ENCODE measurements at regions not wholly inside any gene's neighbourhood (a gene's known extent, or its start where the extent isn't known, plus 50 kb on each side); places are given as distances from the start of the nearest gene placed in this dataset.

DNA sequence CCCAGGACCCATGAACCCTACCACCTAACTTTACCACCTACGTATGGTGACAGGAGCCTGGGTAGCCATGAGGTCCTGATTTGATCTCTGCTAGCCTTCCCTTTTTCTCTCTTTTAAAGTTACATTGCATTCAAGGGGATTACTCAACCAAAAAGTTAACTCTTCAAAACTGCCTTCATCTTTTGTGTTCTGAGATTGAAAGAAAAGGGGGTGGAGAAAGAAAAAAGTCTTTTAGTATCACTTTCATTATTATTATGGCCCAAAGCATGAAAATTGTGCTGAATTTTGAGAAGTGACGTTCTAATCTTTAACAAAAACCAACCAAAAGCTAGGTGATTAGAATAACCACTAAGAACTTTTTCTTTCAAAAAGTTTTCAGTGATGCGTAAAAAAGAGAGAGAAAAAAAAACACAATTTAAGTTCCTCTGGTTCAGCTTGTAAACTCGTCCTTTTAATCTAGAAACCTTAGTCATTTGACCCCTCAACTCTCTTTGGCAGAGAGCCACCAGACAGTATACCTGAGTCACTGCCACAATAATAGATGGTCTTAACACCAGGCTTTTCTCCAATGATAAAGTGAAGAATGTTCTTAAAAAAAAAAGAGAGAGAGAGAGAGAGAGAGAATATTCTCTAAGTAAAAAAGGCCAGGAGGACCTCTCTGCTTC, 347.4 kb upstream of the FGF13 start (continued):
- TF ChIP-seq, protein P1, sequence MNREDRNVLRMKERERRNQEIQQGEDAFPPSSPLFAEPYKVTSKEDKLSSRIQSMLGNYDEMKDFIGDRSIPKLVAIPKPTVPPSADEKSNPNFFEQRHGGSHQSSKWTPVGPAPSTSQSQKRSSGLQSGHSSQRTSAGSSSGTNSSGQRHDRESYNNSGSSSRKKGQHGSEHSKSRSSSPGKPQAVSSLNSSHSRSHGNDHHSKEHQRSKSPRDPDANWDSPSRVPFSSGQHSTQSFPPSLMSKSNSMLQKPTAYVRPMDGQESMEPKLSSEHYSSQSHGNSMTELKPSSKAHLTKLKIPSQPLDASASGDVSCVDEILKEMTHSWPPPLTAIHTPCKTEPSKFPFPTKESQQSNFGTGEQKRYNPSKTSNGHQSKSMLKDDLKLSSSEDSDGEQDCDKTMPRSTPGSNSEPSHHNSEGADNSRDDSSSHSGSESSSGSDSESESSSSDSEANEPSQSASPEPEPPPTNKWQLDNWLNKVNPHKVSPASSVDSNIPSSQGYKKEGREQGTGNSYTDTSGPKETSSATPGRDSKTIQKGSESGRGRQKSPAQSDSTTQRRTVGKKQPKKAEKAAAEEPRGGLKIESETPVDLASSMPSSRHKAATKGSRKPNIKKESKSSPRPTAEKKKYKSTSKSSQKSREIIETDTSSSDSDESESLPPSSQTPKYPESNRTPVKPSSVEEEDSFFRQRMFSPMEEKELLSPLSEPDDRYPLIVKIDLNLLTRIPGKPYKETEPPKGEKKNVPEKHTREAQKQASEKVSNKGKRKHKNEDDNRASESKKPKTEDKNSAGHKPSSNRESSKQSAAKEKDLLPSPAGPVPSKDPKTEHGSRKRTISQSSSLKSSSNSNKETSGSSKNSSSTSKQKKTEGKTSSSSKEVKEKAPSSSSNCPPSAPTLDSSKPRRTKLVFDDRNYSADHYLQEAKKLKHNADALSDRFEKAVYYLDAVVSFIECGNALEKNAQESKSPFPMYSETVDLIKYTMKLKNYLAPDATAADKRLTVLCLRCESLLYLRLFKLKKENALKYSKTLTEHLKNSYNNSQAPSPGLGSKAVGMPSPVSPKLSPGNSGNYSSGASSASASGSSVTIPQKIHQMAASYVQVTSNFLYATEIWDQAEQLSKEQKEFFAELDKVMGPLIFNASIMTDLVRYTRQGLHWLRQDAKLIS (CRISPR knock-in tag; IDR thresholded peaks at IDR 0.05; ENCODE audit: borderline replicate concordance) = no peak
- TF ChIP-seq SOX15 (CRISPR knock-in tag; IDR thresholded peaks at IDR 0.05) (no peak), JUN (CRISPR knock-in tag; IDR thresholded peaks at IDR 0.05) (no peak)
- TF ChIP-seq, protein P2, sequence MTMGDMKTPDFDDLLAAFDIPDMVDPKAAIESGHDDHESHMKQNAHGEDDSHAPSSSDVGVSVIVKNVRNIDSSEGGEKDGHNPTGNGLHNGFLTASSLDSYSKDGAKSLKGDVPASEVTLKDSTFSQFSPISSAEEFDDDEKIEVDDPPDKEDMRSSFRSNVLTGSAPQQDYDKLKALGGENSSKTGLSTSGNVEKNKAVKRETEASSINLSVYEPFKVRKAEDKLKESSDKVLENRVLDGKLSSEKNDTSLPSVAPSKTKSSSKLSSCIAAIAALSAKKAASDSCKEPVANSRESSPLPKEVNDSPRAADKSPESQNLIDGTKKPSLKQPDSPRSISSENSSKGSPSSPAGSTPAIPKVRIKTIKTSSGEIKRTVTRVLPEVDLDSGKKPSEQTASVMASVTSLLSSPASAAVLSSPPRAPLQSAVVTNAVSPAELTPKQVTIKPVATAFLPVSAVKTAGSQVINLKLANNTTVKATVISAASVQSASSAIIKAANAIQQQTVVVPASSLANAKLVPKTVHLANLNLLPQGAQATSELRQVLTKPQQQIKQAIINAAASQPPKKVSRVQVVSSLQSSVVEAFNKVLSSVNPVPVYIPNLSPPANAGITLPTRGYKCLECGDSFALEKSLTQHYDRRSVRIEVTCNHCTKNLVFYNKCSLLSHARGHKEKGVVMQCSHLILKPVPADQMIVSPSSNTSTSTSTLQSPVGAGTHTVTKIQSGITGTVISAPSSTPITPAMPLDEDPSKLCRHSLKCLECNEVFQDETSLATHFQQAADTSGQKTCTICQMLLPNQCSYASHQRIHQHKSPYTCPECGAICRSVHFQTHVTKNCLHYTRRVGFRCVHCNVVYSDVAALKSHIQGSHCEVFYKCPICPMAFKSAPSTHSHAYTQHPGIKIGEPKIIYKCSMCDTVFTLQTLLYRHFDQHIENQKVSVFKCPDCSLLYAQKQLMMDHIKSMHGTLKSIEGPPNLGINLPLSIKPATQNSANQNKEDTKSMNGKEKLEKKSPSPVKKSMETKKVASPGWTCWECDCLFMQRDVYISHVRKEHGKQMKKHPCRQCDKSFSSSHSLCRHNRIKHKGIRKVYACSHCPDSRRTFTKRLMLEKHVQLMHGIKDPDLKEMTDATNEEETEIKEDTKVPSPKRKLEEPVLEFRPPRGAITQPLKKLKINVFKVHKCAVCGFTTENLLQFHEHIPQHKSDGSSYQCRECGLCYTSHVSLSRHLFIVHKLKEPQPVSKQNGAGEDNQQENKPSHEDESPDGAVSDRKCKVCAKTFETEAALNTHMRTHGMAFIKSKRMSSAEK (CRISPR knock-in tag; IDR thresholded peaks at IDR 0.05; ENCODE audit: borderline replicate concordance) = no peak

DNA sequence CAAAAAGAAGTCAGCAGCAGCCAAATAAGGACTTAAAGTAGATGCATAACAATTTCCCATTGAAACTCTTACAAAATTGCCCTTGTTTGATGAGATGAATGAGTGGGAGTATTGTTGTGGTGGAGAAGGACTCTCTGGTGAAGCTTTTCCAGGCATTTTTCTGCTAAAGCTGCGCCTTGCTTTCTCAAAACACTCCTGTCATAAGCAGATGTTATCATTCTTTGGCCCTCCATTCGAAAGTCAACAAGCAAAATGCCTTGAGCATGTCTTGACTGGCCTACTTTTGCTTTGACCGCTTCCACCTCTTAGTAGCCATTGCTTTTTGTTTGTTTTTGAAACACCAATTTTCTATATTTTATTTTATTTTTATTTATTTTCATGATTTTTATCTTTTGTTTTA, 340.9 kb upstream of the FGF13 start:
- H3K27me3 Mint-ChIP-seq (ENCODE audit: low read depth) = no peaks in the 10 kb centered on the region
- H3K27ac Mint-ChIP-seq = no peak overlapping the region
- no peak overlapping the region for H3K4me3 Mint-ChIP-seq
- CTCF ChIA-PET = no interaction called here
- ATAC-seq = no peak
- POLR2A ChIA-PET = no interaction called here
- no peak for DNase-seq (ENCODE audit: low spot score)
- H3K4me1 Mint-ChIP-seq = no peaks in the 10 kb centered on the region
- TF ChIP-seq NR2C2 (CRISPR knock-in tag; IDR thresholded peaks at IDR 0.05) (no peak), IRF2 (CRISPR knock-in tag; IDR thresholded peaks at IDR 0.05; ENCODE audit: borderline replicate concordance, low read depth) (no peak), PRRX2 (CRISPR knock-in tag; IDR thresholded peaks at IDR 0.05) (no peak), TEAD1 (CRISPR knock-in tag; IDR thresholded peaks at IDR 0.05) (no peak), NFE2L1 (CRISPR knock-in tag; IDR thresholded peaks at IDR 0.05) (no peak), ELF4 (CRISPR knock-in tag; IDR thresholded peaks at IDR 0.05; ENCODE audit: low read depth) (no peak), KAT7 (CRISPR knock-in tag; IDR thresholded peaks at IDR 0.05; ENCODE audit: borderline replicate concordance) (no peak)
- TF ChIP-seq, protein P3, sequence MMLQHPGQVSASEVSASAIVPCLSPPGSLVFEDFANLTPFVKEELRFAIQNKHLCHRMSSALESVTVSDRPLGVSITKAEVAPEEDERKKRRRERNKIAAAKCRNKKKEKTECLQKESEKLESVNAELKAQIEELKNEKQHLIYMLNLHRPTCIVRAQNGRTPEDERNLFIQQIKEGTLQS (CRISPR knock-in tag; conservative IDR thresholded peaks at IDR 0.05) = no peak
- TF ChIP-seq, protein P4, sequence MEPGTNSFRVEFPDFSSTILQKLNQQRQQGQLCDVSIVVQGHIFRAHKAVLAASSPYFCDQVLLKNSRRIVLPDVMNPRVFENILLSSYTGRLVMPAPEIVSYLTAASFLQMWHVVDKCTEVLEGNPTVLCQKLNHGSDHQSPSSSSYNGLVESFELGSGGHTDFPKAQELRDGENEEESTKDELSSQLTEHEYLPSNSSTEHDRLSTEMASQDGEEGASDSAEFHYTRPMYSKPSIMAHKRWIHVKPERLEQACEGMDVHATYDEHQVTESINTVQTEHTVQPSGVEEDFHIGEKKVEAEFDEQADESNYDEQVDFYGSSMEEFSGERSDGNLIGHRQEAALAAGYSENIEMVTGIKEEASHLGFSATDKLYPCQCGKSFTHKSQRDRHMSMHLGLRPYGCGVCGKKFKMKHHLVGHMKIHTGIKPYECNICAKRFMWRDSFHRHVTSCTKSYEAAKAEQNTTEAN (CRISPR knock-in tag; IDR thresholded peaks at IDR 0.05) = no peak
- TF ChIP-seq, protein P5, sequence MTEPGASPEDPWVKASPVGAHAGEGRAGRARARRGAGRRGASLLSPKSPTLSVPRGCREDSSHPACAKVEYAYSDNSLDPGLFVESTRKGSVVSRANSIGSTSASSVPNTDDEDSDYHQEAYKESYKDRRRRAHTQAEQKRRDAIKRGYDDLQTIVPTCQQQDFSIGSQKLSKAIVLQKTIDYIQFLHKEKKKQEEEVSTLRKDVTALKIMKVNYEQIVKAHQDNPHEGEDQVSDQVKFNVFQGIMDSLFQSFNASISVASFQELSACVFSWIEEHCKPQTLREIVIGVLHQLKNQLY (CRISPR knock-in tag; IDR thresholded peaks at IDR 0.05) = no peak
- TF ChIP-seq, protein P6, sequence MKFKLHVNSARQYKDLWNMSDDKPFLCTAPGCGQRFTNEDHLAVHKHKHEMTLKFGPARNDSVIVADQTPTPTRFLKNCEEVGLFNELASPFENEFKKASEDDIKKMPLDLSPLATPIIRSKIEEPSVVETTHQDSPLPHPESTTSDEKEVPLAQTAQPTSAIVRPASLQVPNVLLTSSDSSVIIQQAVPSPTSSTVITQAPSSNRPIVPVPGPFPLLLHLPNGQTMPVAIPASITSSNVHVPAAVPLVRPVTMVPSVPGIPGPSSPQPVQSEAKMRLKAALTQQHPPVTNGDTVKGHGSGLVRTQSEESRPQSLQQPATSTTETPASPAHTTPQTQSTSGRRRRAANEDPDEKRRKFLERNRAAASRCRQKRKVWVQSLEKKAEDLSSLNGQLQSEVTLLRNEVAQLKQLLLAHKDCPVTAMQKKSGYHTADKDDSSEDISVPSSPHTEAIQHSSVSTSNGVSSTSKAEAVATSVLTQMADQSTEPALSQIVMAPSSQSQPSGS (CRISPR knock-in tag; IDR thresholded peaks at IDR 0.05; ENCODE audit: borderline replicate concordance, low read depth) = no peak
- TF ChIP-seq, protein P7, sequence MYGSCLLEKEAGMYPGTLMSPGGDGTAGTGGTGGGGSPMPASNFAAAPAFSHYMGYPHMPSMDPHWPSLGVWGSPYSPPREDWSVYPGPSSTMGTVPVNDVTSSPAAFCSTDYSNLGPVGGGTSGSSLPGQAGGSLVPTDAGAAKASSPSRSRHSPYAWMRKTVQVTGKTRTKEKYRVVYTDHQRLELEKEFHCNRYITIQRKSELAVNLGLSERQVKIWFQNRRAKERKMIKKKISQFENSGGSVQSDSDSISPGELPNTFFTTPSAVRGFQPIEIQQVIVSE (CRISPR knock-in tag; IDR thresholded peaks at IDR 0.05; ENCODE audit: borderline replicate concordance) = no peak
- TF ChIP-seq, protein P8, sequence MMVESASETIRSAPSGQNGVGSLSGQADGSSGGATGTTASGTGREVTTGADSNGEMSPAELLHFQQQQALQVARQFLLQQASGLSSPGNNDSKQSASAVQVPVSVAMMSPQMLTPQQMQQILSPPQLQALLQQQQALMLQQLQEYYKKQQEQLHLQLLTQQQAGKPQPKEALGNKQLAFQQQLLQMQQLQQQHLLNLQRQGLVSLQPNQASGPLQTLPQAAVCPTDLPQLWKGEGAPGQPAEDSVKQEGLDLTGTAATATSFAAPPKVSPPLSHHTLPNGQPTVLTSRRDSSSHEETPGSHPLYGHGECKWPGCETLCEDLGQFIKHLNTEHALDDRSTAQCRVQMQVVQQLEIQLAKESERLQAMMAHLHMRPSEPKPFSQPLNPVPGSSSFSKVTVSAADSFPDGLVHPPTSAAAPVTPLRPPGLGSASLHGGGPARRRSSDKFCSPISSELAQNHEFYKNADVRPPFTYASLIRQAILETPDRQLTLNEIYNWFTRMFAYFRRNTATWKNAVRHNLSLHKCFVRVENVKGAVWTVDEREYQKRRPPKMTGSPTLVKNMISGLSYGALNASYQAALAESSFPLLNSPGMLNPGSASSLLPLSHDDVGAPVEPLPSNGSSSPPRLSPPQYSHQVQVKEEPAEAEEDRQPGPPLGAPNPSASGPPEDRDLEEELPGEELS (CRISPR knock-in tag; IDR thresholded peaks at IDR 0.05) = no peak
- 0 out of 2 replicates have a peak, but pooled peaks cover 3% of the 10 kb centered on the region for H3K36me3 Mint-ChIP-seq
- peaks cover 15% of the 10 kb centered on the region for H3K9me3 Mint-ChIP-seq

Data from WTC11 (cell line).